Smooth muscle cell (in vitro differentiated cells): ENCODE measurements at regions not wholly inside any gene's neighbourhood (a gene's known extent, or its start where the extent isn't known, plus 50 kb on each side); places are given as distances from the start of the nearest gene placed in this dataset. TPM values are rescaled to one million over a fixed set of nuclear protein-coding genes. Genes with fewer than 3 reads are reported as not detected.

Experiments
- small RNA-seq: library from RNA; depleted of rRNA; stranded (forward); fragments of <200 nt; gene quantifications from one replicate; pipeline ENCODE3, GENCODE V24; 2014

Small RNAs in the stretch of these regions (small RNA-seq; reads per million reads assigned to genes)
- not detected for gene RF00019
